Activated T-cell treated with anti-CD3 and anti-CD28 coated beads, Interleukin-2, amount 50 U/mL, for 4 hours (primary cell): ENCODE measurements at regions not wholly inside any gene's neighbourhood (a gene's known extent, or its start where the extent isn't known, plus 50 kb on each side); places are given as distances from the start of the nearest gene placed in this dataset.
"Not testable (repeated sequence)": the region's sequence is repeated elsewhere in the genome, so short reads cannot be mapped to it uniquely, and the experiment has no call there.

Experiments
- ATAC-seq, 2 donors: fragments of 200-7000 bp; cut with Tn5 transposase; one replicate each; pipeline ENCODE4 v1.10.0; 2021
- DNase-seq: peaks from one replicate; pipeline ENCODE4 v3.0.0-alpha.2; 2020
- H3K27me3 Mint-ChIP-seq: one replicate; pipeline ENCODE4 v1.8.0; 2021; ENCODE audit warnings: low read depth, mixed read lengths
- H3K36me3 Mint-ChIP-seq: one replicate; pipeline ENCODE4 v1.8.0; 2022; ENCODE audit warnings: mixed read lengths; ENCODE audit not compliant: insufficient read depth
- H3K4me1 Mint-ChIP-seq: one replicate; pipeline ENCODE4 v1.8.0; 2021; ENCODE audit warnings: low read depth, mixed read lengths
- H3K4me3 Mint-ChIP-seq: one replicate; pipeline ENCODE4 v1.8.0; 2021; ENCODE audit warnings: mild to moderate bottlenecking, moderate library complexity, mixed read lengths
- H3K9me3 Mint-ChIP-seq: one replicate; pipeline ENCODE4 v1.8.0; 2021; ENCODE audit warnings: mixed read lengths

- no peak overlapping the region for H3K4me3 Mint-ChIP-seq
- H3K36me3 Mint-ChIP-seq = no peaks in the 10 kb centered on the region
- no peaks in the 10 kb centered on the region for H3K27me3 Mint-ChIP-seq
- no peak for ATAC-seq
- H3K9me3 Mint-ChIP-seq = peaks cover 12% of the 10 kb centered on the region
- DNase-seq = no peak
- no peaks in the 10 kb centered on the region for H3K4me1 Mint-ChIP-seq
Measured at GRCh38 chr13:89165685-89166084, 1494.5 kb downstream of the SLITRK5 start.

GRCh38 chr13:89169951-89170350 lies 1498.8 kb downstream of the SLITRK5 start:
- no peak for DNase-seq
- H3K36me3 Mint-ChIP-seq = no peaks in the 10 kb centered on the region
- no peaks in the 10 kb centered on the region for H3K27me3 Mint-ChIP-seq
- no peaks in the 10 kb centered on the region for H3K4me1 Mint-ChIP-seq
- ATAC-seq = no peak
- no peak overlapping the region for H3K4me3 Mint-ChIP-seq
- peaks cover 9% of the 10 kb centered on the region for H3K9me3 Mint-ChIP-seq

- ATAC-seq = no peak
- DNase-seq = no peak
- H3K4me1 Mint-ChIP-seq = no peaks in the 10 kb centered on the region
- H3K36me3 Mint-ChIP-seq = no peaks in the 10 kb centered on the region
- no peaks in the 10 kb centered on the region for H3K27me3 Mint-ChIP-seq
- H3K9me3 Mint-ChIP-seq = peaks cover 23% of the 10 kb centered on the region
- H3K4me3 Mint-ChIP-seq = no peak overlapping the region
Measured at GRCh38 chr13:89181041-89181440, 1509.9 kb downstream of the SLITRK5 start.

GRCh38 chr13:89199138-89199537 lies 1528.0 kb downstream of the SLITRK5 start:
- DNase-seq = no peak
- H3K9me3 Mint-ChIP-seq = peaks cover 13% of the 10 kb centered on the region

GRCh38 chr13:89204435-89204834 lies 1533.3 kb downstream of the SLITRK5 start:
- H3K4me1 Mint-ChIP-seq = no peaks in the 10 kb centered on the region
- no peak for ATAC-seq
- no peak for DNase-seq
- H3K27me3 Mint-ChIP-seq = no peaks in the 10 kb centered on the region
- H3K36me3 Mint-ChIP-seq = no peaks in the 10 kb centered on the region
- H3K4me3 Mint-ChIP-seq = no peak overlapping the region
- H3K9me3 Mint-ChIP-seq = peaks cover 8% of the 10 kb centered on the region

More at GRCh38 chr13:89199138-89199537, 1528.0 kb downstream of the SLITRK5 start:
- no peaks in the 10 kb centered on the region for H3K27me3 Mint-ChIP-seq
- no peak overlapping the region for H3K4me3 Mint-ChIP-seq
- H3K4me1 Mint-ChIP-seq = no peaks in the 10 kb centered on the region
- no peak for ATAC-seq
- H3K36me3 Mint-ChIP-seq = no peaks in the 10 kb centered on the region

GRCh38 chr13:89205856-89206520 lies 1534.8 kb downstream of the SLITRK5 start:
- H3K27me3 Mint-ChIP-seq = no peaks in the 10 kb centered on the region
- H3K4me1 Mint-ChIP-seq = no peaks in the 10 kb centered on the region
- DNase-seq (no peak), ATAC-seq (no peak)
- H3K4me3 Mint-ChIP-seq = no peak overlapping the region
- peaks cover 6% of the 10 kb centered on the region for H3K9me3 Mint-ChIP-seq
- H3K36me3 Mint-ChIP-seq = no peaks in the 10 kb centered on the region

- no peak for DNase-seq
- ATAC-seq = no peak
- Mint-ChIP-seq H3K27me3 (no peaks in the 10 kb centered on the region), H3K36me3 (no peaks in the 10 kb centered on the region), H3K9me3 (peaks cover 13% of the 10 kb centered on the region), H3K4me3 (no peak overlapping the region), H3K4me1 (no peaks in the 10 kb centered on the region)
Measured at GRCh38 chr13:89212186-89212585, 1541.0 kb downstream of the SLITRK5 start.

GRCh38 chr13:89214185-89214584 lies 1543.0 kb downstream of the SLITRK5 start:
- no peak for ATAC-seq
- Mint-ChIP-seq H3K27me3 (no peaks in the 10 kb centered on the region), H3K9me3 (peaks cover 13% of the 10 kb centered on the region), H3K4me1 (no peaks in the 10 kb centered on the region), H3K4me3 (no peak overlapping the region), H3K36me3 (no peaks in the 10 kb centered on the region)
- DNase-seq = no peak

GRCh38 chr13:89215319-89215718 lies 1544.1 kb downstream of the SLITRK5 start:
- not testable (repeated sequence) for H3K4me3 Mint-ChIP-seq, ATAC-seq, H3K27me3 Mint-ChIP-seq

GRCh38 chr13:89217813-89218212 lies 1546.6 kb downstream of the SLITRK5 start:
- peaks cover 20% of the 10 kb centered on the region for H3K9me3 Mint-ChIP-seq
- no peaks in the 10 kb centered on the region for H3K27me3 Mint-ChIP-seq
- ATAC-seq (no peak), DNase-seq (no peak)
- H3K4me1 Mint-ChIP-seq = no peaks in the 10 kb centered on the region
- no peaks in the 10 kb centered on the region for H3K36me3 Mint-ChIP-seq
- no peak overlapping the region for H3K4me3 Mint-ChIP-seq

More at GRCh38 chr13:89215319-89215718, 1544.1 kb downstream of the SLITRK5 start:
- peaks cover 13% of the 10 kb centered on the region for H3K9me3 Mint-ChIP-seq
- not testable (repeated sequence) for DNase-seq, H3K36me3 Mint-ChIP-seq, H3K4me1 Mint-ChIP-seq

- Mint-ChIP-seq H3K4me3 (no peak overlapping the region), H3K9me3 (peaks cover 15% of the 10 kb centered on the region), H3K36me3 (no peaks in the 10 kb centered on the region), H3K27me3 (no peaks in the 10 kb centered on the region), H3K4me1 (no peaks in the 10 kb centered on the region)
- DNase-seq (no peak), ATAC-seq (no peak)
Measured at GRCh38 chr13:89221557-89222158, 1550.5 kb downstream of the SLITRK5 start.

GRCh38 chr13:89227356-89227755 lies 1556.2 kb downstream of the SLITRK5 start:
- no peaks in the 10 kb centered on the region for H3K4me1 Mint-ChIP-seq
- no peaks in the 10 kb centered on the region for H3K27me3 Mint-ChIP-seq
- ATAC-seq (no peak), DNase-seq (no peak)
- no peaks in the 10 kb centered on the region for H3K36me3 Mint-ChIP-seq
- no peak overlapping the region for H3K4me3 Mint-ChIP-seq
- H3K9me3 Mint-ChIP-seq = peaks cover 24% of the 10 kb centered on the region

GRCh38 chr13:89238496-89238895 lies 1567.3 kb downstream of the SLITRK5 start:
- Mint-ChIP-seq H3K36me3 (no peaks in the 10 kb centered on the region), H3K4me3 (no peak overlapping the region), H3K4me1 (no peaks in the 10 kb centered on the region), H3K9me3 (peaks cover 7% of the 10 kb centered on the region), H3K27me3 (no peaks in the 10 kb centered on the region)
- DNase-seq = no peak
- no peak for ATAC-seq

- DNase-seq (no peak), ATAC-seq (no peak)
- Mint-ChIP-seq H3K4me3 (no peak overlapping the region), H3K9me3 (peaks cover 7% of the 10 kb centered on the region), H3K27me3 (no peaks in the 10 kb centered on the region), H3K36me3 (no peaks in the 10 kb centered on the region), H3K4me1 (no peaks in the 10 kb centered on the region)
Measured at GRCh38 chr13:89239361-89240127, 1568.4 kb downstream of the SLITRK5 start.
